GM10248 (cell line): ENCODE measurements at regions not wholly inside any gene's neighbourhood (a gene's known extent, or its start where the extent isn't known, plus 50 kb on each side); places are given as distances from the start of the nearest gene placed in this dataset.
"Not testable (repeated sequence)": the region's sequence is repeated elsewhere in the genome, so short reads cannot be mapped to it uniquely, and the experiment has no call there.

Experiments used
- CTCF ChIA-PET: fragments of 300-600 bp; sonication (Branson Sonifier 250); formaldehyde crosslinking; extraction: SDS; loops from one replicate; lab custom pipeline; 2021; ENCODE audit warnings: antibody characterized with exemption; lab: Yijun Ruan, JAX
- POLR2A ChIA-PET: fragments of 350-650 bp; sonication (Branson Sonifier 250); formaldehyde crosslinking; extraction: SDS; loops from one replicate; lab custom pipeline; 2020; ENCODE audit warnings: antibody characterized with exemption; lab: Yijun Ruan, JAX
- DNase-seq: peaks from one replicate; pipeline ENCODE4 v3.0.0; 2012; ENCODE audit errors: extremely low spot score

- CTCF ChIA-PET, POLR2A ChIA-PET, DNase-seq: not testable (repeated sequence)
These were observed 235.9 kb downstream of the ZFY start for GRCh38 chrY:3171074-3171473.

GRCh38 chrY:3195035-3195434, 259.9 kb downstream of the ZFY start:
- DNase-seq, POLR2A ChIA-PET, CTCF ChIA-PET: not testable (repeated sequence)

GRCh38 chrY:3202287-3202686, 267.1 kb downstream of the ZFY start:
- POLR2A ChIA-PET, DNase-seq, CTCF ChIA-PET: not testable (repeated sequence)

GRCh38 chrY:3206733-3207132, 271.6 kb downstream of the ZFY start:
- CTCF ChIA-PET, DNase-seq, POLR2A ChIA-PET: not testable (repeated sequence)

GRCh38 chrY:3213183-3213582, 278.0 kb downstream of the ZFY start:
- CTCF ChIA-PET, DNase-seq, POLR2A ChIA-PET: not testable (repeated sequence)

GRCh38 chrY:3218134-3218533, 283.0 kb downstream of the ZFY start:
- POLR2A ChIA-PET, CTCF ChIA-PET, DNase-seq: not testable (repeated sequence)

- CTCF ChIA-PET, DNase-seq, POLR2A ChIA-PET: not testable (repeated sequence)
These were observed 283.4 kb downstream of the ZFY start for GRCh38 chrY:3218559-3218958.

GRCh38 chrY:3262911-3263310, 316.0 kb upstream of the TGIF2LY start:
- POLR2A ChIA-PET, CTCF ChIA-PET, DNase-seq: not testable (repeated sequence)

- CTCF ChIA-PET, POLR2A ChIA-PET, DNase-seq: not testable (repeated sequence)
These were observed 290.8 kb upstream of the TGIF2LY start for GRCh38 chrY:3288063-3288462.

- DNase-seq, POLR2A ChIA-PET, CTCF ChIA-PET: not testable (repeated sequence)
These were observed 281.6 kb upstream of the TGIF2LY start for GRCh38 chrY:3297235-3297634.

GRCh38 chrY:3319988-3320387, 258.9 kb upstream of the TGIF2LY start:
- POLR2A ChIA-PET, CTCF ChIA-PET: not testable (repeated sequence)

GRCh38 chrY:3367535-3367934, 211.3 kb upstream of the TGIF2LY start:
- CTCF ChIA-PET, POLR2A ChIA-PET, DNase-seq: not testable (repeated sequence)

More at GRCh38 chrY:3319988-3320387, 258.9 kb upstream of the TGIF2LY start:
- DNase-seq, result not testable (repeated sequence)

GRCh38 chrY:3368459-3368858, 210.4 kb upstream of the TGIF2LY start:
- CTCF ChIA-PET, DNase-seq, POLR2A ChIA-PET: not testable (repeated sequence)

- DNase-seq, POLR2A ChIA-PET, CTCF ChIA-PET: not testable (repeated sequence)
These were observed 187.4 kb upstream of the TGIF2LY start for GRCh38 chrY:3391508-3391907.

- POLR2A ChIA-PET, CTCF ChIA-PET, DNase-seq: not testable (repeated sequence)
These were observed 174.6 kb upstream of the TGIF2LY start for GRCh38 chrY:3404241-3404640.
